Inflammatory macrophage (primary cell): ENCODE measurements at regions not wholly inside any gene's neighbourhood (a gene's known extent, or its start where the extent isn't known, plus 50 kb on each side); places are given as distances from the start of the nearest gene placed in this dataset.

ENCODE experiments used
- DNase-seq, 2 donors: peaks; one replicate each; pipeline ENCODE4 v3.0.0-alpha.2; 2020 to 2022

GRCh38 chr9:115625251-115625650, 507.3 kb upstream of the TNC start:
- no peak for DNase-seq

DNA sequence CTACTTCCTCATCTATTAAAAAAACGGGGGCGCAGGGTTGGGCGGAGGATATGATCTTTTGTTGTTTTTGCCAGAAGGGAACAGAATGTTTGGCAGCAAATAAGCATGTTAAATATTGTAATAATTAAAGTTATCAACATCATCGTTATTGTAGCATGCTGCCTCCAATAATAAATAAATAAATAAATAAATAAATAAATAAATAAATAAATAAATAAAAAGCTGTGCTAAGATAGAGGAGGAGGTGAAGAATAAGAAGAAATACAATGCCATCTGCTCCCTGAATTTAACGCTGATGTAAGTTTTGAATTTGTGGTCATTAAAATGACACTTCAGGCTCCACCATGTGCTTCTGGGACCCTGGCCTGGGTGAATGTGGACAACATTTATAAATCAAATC, 508.0 kb upstream of the TNC start:
- no peak for DNase-seq

DNA sequence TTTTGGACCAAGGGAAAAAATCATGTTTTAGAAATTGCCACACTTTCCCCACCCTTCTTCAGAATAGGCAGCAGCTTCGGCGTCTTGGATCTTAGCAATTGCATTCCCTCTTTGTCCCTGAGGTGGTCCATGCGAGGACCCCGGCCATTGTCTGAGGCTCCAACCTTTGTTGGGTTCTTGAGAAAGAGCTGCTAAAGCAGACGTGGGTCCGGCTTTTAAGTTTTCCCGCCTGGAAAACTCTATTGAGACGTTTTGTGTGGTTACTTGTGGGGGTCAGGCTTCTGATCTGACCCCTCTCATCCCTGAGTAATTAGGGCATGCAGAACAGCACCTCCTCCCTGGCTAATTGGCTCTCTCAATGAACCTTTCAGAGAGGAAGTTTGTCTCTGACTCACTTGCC, 509.6 kb upstream of the TNC start:
- no peak for DNase-seq

- no peak for DNase-seq
Measured at GRCh38 chr9:115628426-115628825, 510.5 kb upstream of the TNC start.

DNA sequence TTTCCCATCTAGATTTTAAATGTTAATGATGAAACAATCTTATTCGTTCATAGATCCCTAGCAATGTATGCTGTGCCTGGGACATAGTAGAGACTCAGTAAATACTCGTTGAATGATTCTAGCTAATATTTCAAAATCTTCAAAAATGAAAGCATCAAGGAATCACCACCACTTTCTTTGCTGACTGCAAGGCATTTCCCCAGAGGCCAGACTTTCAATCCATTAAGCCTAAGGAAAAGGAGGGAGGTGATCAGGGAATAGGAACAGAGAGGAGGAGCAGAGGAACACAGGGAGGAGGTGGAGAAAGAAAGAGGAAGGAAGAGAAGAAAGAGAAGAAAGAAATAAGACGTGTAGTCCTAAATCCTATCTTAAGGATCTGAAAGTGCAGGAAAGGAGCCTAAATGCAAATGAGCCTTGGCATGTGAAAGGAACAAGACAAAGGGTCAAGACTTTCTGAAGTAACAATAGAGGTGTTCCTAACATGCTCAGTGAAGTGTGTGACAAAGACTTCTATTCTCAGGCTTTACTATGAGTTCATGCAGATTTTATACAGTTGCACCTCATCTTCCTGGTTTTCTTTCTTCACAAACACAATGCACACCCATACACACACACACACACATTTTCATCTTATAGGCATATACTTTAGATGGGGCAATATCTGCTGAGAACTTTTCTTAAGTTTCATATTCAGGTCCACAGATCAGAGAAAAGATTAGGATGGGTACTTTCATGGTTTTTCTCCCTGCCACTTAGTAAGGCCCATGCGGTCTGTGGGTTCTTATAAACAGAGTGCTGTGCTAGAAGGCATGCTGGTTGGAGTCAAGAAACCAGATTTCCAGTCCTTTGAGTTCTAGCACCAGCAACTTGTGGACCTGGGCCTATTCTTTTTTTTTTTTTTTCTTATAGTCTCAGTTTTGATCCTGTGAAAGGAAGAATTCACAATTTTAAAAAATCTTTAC, 512.2 kb upstream of the TNC start:
- no peak for DNase-seq

- DNase-seq = no peak
Measured at GRCh38 chr9:115632391-115632790, 514.4 kb upstream of the TNC start.

GRCh38 chr9:115633104-115633503, 515.1 kb upstream of the TNC start:
- no peak for DNase-seq

DNA sequence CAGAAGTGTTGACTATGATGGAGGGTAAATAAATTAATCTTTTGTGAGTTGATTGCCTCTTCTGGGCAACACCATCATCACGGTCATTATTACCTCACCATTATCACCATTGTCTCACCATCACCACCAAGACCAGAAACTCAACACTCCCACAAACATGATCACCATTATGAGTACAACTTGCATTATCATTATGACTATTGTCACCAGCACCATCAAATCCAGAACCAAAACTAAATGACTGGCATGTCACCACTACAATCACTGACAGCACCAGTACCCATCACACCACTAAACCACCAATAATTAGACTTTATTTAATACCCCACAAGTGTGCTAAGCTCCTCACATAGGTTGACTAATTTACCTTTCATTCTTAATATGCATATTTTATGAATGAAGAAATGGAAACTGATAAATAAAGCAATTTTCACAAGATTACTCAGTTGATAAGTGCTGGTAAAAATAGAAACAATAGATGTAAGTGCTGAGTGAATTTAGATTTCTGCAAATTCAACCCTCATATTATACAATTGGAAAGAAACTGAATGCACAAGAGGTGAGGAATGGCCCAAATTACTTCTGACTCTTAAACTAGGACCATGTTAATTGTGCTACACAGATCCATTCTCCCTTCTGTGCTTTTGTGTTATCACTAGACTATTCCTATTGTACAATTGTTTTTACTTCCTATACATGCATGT, 517.8 kb upstream of the PAPPA start:
- DNase-seq = no peak

- no peak for DNase-seq
Measured at GRCh38 chr9:115636596-115636995, 517.0 kb upstream of the PAPPA start.

DNA sequence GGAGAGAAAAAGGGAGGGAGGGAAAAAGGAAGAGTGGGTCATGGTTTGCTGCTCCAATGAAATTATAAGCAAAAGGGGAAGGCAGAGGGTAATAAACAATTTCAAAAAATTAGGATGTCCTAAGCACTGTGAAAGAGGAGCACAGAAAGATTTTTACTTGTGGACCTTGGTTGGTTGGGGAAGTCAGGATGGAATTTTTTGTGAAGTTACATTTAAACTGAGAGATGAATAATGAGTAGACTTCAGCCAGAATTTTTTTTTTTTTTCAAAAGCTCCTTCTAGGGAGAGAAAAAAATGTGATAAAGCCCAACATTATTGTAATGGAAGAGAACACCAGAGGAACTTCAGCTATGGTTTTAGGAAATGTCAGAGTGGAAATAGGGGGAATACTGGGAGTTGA, 515.9 kb upstream of the PAPPA start:
- DNase-seq = no peak

GRCh38 chr9:115640887-115641286, 512.7 kb upstream of the PAPPA start:
- no peak for DNase-seq

GRCh38 chr9:115642285-115642684, 511.3 kb upstream of the PAPPA start:
- no peak for DNase-seq

DNA sequence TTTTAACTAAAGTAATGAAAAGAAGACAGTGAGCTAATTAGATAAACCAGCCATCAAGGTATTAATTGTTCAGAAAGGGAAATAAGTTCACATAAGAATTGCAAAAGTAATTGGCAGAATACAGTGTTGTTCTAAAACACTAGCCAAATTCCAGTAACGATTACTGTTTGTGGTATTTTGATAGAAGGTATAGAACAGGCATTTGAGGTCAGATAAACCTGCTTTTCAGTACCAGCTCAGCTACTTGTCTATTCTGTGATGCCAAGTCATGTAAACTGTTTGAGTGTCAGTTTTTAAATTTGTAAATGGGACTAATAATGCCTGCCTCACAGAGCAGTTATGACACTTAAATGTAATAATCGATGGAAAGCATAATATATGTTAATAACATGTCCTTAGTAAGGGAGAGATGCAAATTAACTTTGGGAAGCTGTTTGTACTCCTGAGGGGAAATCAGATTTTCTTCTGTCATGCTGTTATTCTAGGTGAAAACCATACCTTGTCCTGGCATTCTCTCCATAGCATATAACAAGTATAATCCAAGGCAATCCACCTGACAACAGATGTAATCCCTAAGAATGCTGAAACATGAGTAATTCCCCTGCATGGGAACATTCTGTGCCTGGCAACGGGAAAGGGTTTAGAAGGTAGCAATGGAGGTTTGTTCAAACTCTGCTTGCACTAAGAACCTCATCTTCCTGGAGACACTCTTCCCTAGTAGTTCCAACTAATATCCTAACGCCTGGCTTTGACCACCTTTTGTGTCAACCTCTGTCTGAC, 509.5 kb upstream of the PAPPA start:
- DNase-seq = no peak

DNA sequence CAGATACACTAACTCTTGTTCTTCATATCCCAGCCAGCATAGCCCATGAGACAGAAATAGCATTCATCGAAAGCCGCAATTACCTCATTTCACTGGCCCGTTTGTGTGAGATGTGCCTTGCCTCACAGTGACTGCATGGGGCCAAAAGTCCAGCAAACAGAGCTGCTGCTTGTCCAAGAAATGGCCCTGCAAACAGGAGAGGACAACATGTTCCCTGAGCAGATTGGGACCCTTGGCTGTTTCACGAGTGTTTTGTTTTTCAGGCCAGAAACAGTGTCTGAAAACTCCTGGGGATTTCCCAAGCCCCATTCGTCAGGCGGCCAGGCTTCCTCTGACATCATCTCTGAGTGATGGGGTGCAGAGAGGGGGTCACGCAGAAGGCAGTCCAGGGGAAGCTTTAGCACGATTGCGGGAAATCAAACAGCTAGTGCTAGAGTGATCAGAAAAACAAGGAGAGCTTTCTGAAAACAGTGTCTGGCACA, 503.6 kb upstream of the PAPPA start:
- no peak for DNase-seq

DNA sequence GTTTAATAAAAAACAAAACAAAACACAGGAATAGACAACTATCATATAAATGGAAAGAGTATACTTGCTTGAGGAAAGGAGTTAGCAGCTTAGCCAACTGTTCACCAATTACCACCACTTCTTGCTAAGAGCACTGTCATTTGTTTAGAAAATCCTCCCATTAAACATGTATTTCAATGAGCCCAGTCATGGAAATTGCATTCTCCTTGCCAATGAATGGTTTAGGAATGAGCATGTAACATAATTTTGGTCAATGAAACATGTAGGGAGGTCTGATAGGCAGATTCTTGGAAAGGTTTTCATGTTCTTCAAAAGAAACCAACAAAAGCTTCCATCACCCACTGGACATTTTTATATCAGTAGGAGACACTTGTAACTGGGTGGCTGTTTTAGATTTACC, 502.8 kb upstream of the PAPPA start:
- DNase-seq = no peak

DNA sequence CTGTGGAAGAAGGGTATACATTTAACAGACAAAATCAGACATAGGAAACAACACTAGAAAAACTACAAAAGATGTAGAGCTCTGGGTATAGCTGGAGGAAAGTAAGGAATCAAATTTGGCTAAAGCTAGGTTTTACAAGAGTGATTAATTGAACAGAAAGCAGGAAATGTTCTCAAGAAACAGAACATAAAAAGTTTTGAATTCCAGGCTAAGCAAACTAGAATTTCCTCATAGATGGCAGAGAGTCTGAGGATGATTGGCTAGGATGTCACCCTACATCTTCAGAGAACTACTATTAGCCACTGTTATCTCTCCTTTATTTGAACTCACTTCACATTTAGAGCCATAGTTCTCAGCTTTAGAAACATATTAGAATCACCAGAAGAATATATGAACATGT, 502.1 kb upstream of the PAPPA start:
- DNase-seq = no peak

- no peak for DNase-seq
Measured at GRCh38 chr9:115653171-115653606, 500.4 kb upstream of the PAPPA start.

DNA sequence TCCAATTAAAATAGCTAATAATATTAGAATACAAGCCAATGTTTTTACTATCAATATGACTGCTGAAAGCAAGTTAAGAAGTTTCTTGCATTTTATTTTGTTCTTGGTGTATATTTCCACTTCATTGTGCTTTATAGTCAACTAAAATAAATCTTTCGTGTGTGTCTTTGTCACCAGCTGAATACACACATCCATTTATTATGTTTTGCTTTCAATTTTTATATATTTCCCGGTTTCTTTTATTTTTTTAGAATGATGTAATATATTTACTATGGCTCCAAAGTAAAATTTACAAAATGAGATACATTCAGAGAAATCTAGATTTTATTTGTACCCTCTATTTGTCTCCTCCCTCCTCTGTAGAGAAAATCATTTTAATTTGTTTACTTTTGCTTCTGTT, 495.9 kb upstream of the PAPPA start:
- DNase-seq = no peak

GRCh38 chr9:115665519-115665918, 488.1 kb upstream of the PAPPA start:
- DNase-seq = no peak

DNA sequence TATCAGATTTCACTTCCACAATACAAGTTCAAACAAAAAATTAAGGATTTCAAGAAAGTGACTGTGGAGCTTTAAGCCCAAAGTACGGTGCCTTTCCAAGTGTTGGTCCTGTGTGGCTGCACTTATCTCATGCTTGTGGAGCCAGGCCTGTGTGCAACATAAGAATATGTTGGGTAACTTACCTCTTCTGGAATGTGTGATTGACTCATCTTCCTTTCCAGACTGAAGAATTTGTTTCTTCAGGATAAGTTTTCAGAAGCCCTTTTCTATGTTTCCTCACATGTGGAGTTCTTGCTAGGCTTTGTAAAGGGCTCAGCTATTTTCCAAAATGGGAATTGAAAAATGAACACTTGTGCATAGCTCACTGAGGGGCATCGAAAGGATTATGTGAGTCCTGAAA, 485.1 kb upstream of the PAPPA start:
- no peak for DNase-seq

DNA sequence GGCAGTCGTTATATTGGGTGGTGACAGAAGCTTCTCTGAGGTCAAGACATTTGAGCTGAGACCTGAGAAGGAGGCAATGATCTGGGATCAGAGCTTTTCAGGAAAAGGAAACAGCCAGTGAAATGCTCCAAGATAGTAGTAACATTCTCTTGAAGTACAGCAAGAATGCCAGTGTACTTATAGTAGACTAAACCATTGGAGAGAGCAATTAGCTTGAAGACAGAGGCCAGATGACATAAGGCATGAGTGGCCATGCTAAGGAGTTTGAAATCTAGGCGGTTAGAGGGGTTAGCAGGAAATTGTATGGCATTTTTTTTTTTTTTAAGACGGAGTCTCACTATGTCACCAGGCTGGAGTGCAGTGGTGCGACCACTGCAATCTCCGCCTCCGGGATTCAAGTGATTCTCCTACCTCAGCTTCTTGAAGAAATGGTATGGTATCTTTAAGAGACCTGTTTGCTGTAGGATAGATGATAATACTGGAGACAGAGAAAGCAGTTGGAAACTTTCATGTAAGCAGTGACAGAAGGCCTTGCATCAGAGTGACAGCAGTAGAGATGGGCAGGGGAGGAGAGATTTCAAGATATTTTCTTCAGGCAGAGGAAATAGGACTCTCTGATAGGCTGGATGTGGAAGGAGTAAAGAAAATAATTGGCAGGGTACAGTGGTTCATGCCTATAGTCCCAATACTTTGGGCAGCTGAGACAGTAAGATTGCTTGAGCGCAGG, 482.2 kb upstream of the PAPPA start:
- DNase-seq = no peak

DNA sequence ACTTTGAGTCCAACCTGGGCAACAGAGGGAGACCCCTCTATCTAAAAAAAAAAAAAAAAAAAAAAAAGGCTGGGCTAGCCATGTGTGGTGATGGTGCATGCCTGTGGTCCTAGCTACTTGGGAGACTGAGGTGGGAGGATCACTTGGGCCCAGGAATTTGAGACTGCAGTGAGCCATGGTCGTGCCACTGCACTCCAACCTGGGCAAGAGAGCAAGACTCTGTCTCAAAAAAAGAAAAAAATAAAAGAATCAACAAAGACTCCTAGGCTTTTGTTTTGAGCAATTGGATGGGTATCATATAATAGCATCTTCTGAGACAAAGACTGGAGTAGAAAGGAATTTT, 481.7 kb upstream of the PAPPA start:
- DNase-seq = no peak
